KMS-11 (cell line): ENCODE measurements at regions not wholly inside any gene's neighbourhood (a gene's known extent, or its start where the extent isn't known, plus 50 kb on each side); places are given as distances from the start of the nearest gene placed in this dataset.

ENCODE experiments used
- H2AFZ ChIP-seq: fragments of 200-600 bp; sonication (generic); 2 replicates; pipeline ENCODE4 v1.6.1; 2016; ENCODE audit warnings: antibody characterized with exemption, mixed run types, low read depth
- H3K27ac ChIP-seq: fragments of 200-600 bp; sonication (generic); 2 replicates; pipeline ENCODE4 v1.6.1; 2016; ENCODE audit warnings: mild to moderate bottlenecking, mixed run types
- H3K27me3 ChIP-seq: fragments of 200-600 bp; sonication (generic); 2 replicates; pipeline ENCODE4 v1.6.1; 2017; ENCODE audit warnings: mild to moderate bottlenecking, low read depth, mixed run types, moderate library complexity; ENCODE audit not compliant: insufficient read depth
- H3K36me3 ChIP-seq: fragments of 200-600 bp; sonication (generic); 2 replicates; pipeline ENCODE4 v1.6.1; 2017; ENCODE audit warnings: mild to moderate bottlenecking, mixed run types; ENCODE audit not compliant: insufficient read depth
- H3K4me1 ChIP-seq: fragments of 200-600 bp; sonication (generic); 2 replicates; pipeline ENCODE4 v1.6.1; 2016; ENCODE audit warnings: mild to moderate bottlenecking, low read depth, mixed run types; ENCODE audit not compliant: poor library complexity, severe bottlenecking
- H3K4me2 ChIP-seq: fragments of 200-600 bp; sonication (generic); 2 replicates; pipeline ENCODE4 v1.7.0; 2016; ENCODE audit warnings: mild to moderate bottlenecking, mixed run types
- H3K4me3 ChIP-seq: fragments of 200-600 bp; sonication (generic); IDR thresholded peaks from 2 replicates; pipeline ENCODE4 v1.6.1; 2017; ENCODE audit warnings: low read depth, low read length, mixed read lengths; ENCODE audit not compliant: insufficient read depth
- H3K79me2 ChIP-seq: fragments of 200-600 bp; sonication (generic); 2 replicates; pipeline ENCODE4 v1.6.1; 2016; ENCODE audit warnings: low read depth, mixed run types; ENCODE audit not compliant: insufficient read depth
- H3K9ac ChIP-seq: fragments of 200-600 bp; sonication (generic); 2 replicates; pipeline ENCODE4 v1.6.1; 2016; ENCODE audit warnings: mild to moderate bottlenecking, mixed run types
- H4K20me1 ChIP-seq: fragments of 200-600 bp; sonication (generic); 2 replicates; pipeline ENCODE4 v1.6.1; 2016; ENCODE audit warnings: mild to moderate bottlenecking, mixed run types; ENCODE audit not compliant: insufficient read depth
- TF ChIP-seq, protein P1 (sequence below): fragments of 200-600 bp; sonication (generic); conservative IDR thresholded peaks from 2 replicates; pipeline ENCODE4 v1.6.1; 2017; ENCODE audit warnings: low read depth, mild to moderate bottlenecking, antibody characterized with exemption, low read length, moderate library complexity, mixed read lengths

DNA sequence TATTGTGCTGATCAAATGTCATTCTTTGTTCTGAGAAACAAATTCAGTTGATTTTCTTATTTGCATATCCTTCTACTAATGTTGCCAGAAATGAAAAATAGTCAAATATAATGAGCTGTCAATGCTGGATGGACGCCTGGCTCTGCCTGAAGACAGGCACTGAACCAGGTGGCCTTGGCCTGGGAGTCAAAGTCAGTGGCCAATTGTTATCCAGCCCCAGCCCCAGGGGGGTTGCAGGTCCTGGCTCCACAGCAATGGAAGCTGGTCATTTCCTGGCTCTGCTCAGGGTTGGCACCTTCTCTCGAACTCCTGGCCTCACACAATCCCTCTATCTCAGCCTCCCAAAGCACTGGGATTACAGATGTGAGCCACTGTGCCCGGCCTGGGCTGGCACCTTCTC lies 176.8 kb upstream of the GLI2 start:
- Histone ChIP-seq H2AFZ (no peak overlapping the region), H3K36me3 (no peaks in the 10 kb centered on the region), H3K27me3 (no peaks in the 10 kb centered on the region), H3K4me2 (no peak overlapping the region), H3K4me1 (no peaks in the 10 kb centered on the region), H4K20me1 (no peaks in the 10 kb centered on the region), H3K27ac (no peak overlapping the region), H3K4me3 (no peak overlapping the region), H3K9ac (no peak overlapping the region), H3K79me2 (no peaks in the 10 kb centered on the region)
- TF ChIP-seq, protein P1, sequence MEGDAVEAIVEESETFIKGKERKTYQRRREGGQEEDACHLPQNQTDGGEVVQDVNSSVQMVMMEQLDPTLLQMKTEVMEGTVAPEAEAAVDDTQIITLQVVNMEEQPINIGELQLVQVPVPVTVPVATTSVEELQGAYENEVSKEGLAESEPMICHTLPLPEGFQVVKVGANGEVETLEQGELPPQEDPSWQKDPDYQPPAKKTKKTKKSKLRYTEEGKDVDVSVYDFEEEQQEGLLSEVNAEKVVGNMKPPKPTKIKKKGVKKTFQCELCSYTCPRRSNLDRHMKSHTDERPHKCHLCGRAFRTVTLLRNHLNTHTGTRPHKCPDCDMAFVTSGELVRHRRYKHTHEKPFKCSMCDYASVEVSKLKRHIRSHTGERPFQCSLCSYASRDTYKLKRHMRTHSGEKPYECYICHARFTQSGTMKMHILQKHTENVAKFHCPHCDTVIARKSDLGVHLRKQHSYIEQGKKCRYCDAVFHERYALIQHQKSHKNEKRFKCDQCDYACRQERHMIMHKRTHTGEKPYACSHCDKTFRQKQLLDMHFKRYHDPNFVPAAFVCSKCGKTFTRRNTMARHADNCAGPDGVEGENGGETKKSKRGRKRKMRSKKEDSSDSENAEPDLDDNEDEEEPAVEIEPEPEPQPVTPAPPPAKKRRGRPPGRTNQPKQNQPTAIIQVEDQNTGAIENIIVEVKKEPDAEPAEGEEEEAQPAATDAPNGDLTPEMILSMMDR = no peak

DNA sequence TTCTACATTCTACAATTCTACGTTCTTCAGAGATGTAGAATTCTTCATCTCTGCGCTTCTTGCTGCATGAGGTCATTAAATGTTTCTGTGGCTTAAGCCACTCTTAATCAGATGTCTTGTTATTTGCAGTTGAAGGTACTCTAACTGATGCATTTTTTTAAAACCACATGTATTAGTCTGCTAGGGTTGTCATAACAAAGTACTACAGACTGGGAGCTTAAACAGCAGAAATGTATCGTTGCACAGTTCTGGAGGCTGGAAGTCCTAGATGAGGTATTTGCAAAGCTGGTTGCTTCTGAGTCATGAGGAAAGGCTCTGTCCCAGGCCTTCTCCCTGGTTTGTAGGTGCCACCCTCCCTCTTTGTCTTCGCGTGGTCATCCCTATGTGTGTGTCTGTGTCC lies 176.3 kb upstream of the GLI2 start:
- Histone ChIP-seq H3K4me3 (no peak overlapping the region), H3K4me2 (no peak overlapping the region), H3K4me1 (no peaks in the 10 kb centered on the region), H3K9ac (no peak overlapping the region), H4K20me1 (no peaks in the 10 kb centered on the region), H3K27ac (no peak overlapping the region), H3K79me2 (no peaks in the 10 kb centered on the region), H3K27me3 (no peaks in the 10 kb centered on the region), H3K36me3 (no peaks in the 10 kb centered on the region), H2AFZ (no peak overlapping the region)
- TF ChIP-seq, protein P1 = no peak

DNA sequence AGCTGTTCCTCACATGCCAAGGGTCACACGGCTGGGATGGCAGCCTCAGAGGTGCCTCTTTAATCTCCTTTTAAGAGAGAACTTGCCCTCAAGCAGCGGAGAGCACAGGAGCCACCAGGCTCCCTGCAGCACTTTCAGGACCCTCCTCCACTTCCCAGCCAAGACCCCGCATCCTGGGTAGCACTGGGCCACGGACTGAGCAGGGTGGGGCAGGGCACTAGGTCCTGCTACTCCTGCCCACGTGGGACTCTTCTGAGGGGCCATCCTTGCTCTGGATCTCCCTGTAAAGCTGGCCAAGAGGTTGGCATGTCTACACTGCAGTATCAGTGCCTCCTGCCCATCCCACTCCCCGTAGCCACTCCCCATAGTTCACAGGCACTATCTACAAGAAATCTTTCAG lies 175.3 kb upstream of the GLI2 start:
- Histone ChIP-seq H3K4me1 (no peaks in the 10 kb centered on the region), H3K4me2 (no peak overlapping the region), H3K27ac (no peak overlapping the region), H2AFZ (no peak overlapping the region), H4K20me1 (no peaks in the 10 kb centered on the region), H3K27me3 (no peaks in the 10 kb centered on the region), H3K4me3 (no peak overlapping the region), H3K36me3 (no peaks in the 10 kb centered on the region), H3K79me2 (no peaks in the 10 kb centered on the region), H3K9ac (no peak overlapping the region)
- TF ChIP-seq, protein P1 = no peak

DNA sequence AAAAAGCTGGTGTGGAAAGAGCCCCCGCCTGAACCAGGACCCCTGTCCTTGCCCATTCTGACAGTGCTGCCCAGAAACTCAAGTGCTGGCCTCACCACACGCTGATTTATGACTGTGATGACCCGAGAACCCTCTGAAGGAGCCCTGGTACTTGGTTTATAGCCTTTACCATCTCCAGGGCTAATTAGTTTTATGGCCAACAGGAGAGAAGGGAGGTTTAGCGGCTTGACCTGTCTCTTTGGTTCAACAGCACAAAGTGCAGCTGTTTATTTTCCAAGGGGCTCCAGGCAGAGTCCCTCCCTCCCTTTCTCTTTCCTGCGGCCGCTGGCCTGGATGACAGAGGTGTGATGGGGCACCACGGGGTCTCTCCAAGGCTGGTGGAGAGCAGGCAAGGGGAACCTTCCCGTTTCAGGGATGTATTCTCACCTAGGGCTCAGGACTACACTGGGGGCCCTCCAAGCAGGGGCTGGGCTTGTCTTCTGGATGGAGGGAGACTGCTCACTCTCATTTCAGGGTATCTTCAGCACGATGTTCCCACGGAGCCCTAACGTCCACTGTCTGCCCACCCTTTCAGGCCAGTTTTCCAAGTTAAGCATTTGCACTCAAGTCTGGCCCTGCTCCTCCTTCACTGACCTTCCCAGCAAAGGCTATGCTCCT lies 174.2 kb upstream of the GLI2 start:
- no peak overlapping the region for H3K4me3 ChIP-seq
- no peaks in the 10 kb centered on the region for H3K79me2 ChIP-seq
- no peaks in the 10 kb centered on the region for H3K27me3 ChIP-seq
- TF ChIP-seq, protein P1 = no peak
- H3K36me3 ChIP-seq = no peaks in the 10 kb centered on the region
- no peak overlapping the region for H3K4me2 ChIP-seq
- no peak overlapping the region for H2AFZ ChIP-seq
- H4K20me1 ChIP-seq = no peaks in the 10 kb centered on the region
- H3K9ac ChIP-seq = no peak overlapping the region
- H3K4me1 ChIP-seq = no peaks in the 10 kb centered on the region
- no peak overlapping the region for H3K27ac ChIP-seq
